GM12873 (cell line): ENCODE measurements at regions not wholly inside any gene's neighbourhood (a gene's known extent, or its start where the extent isn't known, plus 50 kb on each side); places are given as distances from the start of the nearest gene placed in this dataset.

Experiments used
- CTCF ChIP-seq: IDR thresholded peaks from 2 replicates; pipeline ENCODE4 v1.5.1; 2012; ENCODE audit warnings: low read depth, mild to moderate bottlenecking, moderate library complexity, low read length, control low read depth; ENCODE audit not compliant: insufficient read depth; ENCODE audit errors: missing control alignments

GRCh38 chr10:47078393-47079203 is 167.4 kb downstream of the PTPN20 start:
- no peak for TF ChIP-seq CTCF

GRCh38 chr10:47079204-47079580 is 168.0 kb downstream of the PTPN20 start:
- no peak for TF ChIP-seq CTCF

- no peak for TF ChIP-seq CTCF
These were observed 170.0 kb downstream of the PTPN20 start for GRCh38 chr10:47081264-47081663.

- no peak for TF ChIP-seq CTCF
These were observed 171.0 kb downstream of the PTPN20 start for GRCh38 chr10:47082055-47082784.

- no peak for TF ChIP-seq CTCF
These were observed 176.4 kb downstream of the PTPN20 start for GRCh38 chr10:47087667-47088066.

GRCh38 chr10:47088656-47089354 is 177.6 kb downstream of the PTPN20 start:
- no peak for TF ChIP-seq CTCF

- TF ChIP-seq CTCF, result no peak
These were observed 178.8 kb downstream of the PTPN20 start for GRCh38 chr10:47090042-47090441.
